H1 (cell line): ENCODE measurements at regions not wholly inside any gene's neighbourhood (a gene's known extent, or its start where the extent isn't known, plus 50 kb on each side); places are given as distances from the start of the nearest gene placed in this dataset.

Source experiments
- CTCF ChIA-PET: fragments of 300-600 bp; sonication (Branson Sonifier 250); formaldehyde crosslinking; loops from one replicate; lab custom pipeline; 2021; ENCODE audit not compliant: partially characterized antibody; lab: Charles Lee
- POLR2A ChIA-PET: fragments of 300-600 bp; sonication (Branson Sonifier 250); formaldehyde crosslinking; loops from one replicate; lab custom pipeline; 2021; ENCODE audit warnings: inconsistent platforms; ENCODE audit not compliant: partially characterized antibody; lab: Charles Lee
- DNase-seq, 2 experiments: peaks; one replicate each; pipeline versions ENCODE4 v3.0.0 to v3.0.0-alpha.2; 2010 to 2022; ENCODE audit warnings: low spot score in 2 of 2, low read depth in 1 of 2, mixed read lengths in 1 of 2
- FAIRE-seq: peaks from 2 replicates; lab custom pipeline; 2011; peaks lifted over from hg19 to GRCh38; lab: Jason Lieb, UNC
- H2AFZ ChIP-seq: 2 replicates; pipeline ENCODE4 v1.8.1; 2012; ENCODE audit warnings: low read length, inconsistent platforms
- H2AK5ac ChIP-seq: 2 replicates; pipeline ENCODE4 v1.6.1; 2013; ENCODE audit warnings: low read depth, low read length
- H2BK120ac ChIP-seq: replicated peaks from 2 replicates; pipeline ENCODE3; 2013; ENCODE audit warnings: low read depth, low read length, inconsistent platforms
- H2BK12ac ChIP-seq: 2 replicates; pipeline ENCODE4 v1.6.1; 2013; ENCODE audit warnings: low read depth, low read length
- H2BK15ac ChIP-seq: 2 replicates; pipeline ENCODE4 v1.6.1; 2013; ENCODE audit warnings: low read length
- H2BK20ac ChIP-seq: 2 replicates; pipeline ENCODE4 v1.6.1; 2013; ENCODE audit warnings: low read length
- H2BK5ac ChIP-seq: 2 replicates; pipeline ENCODE4 v1.6.1; 2013; ENCODE audit warnings: low read depth, low read length
- H3K14ac ChIP-seq: 2 replicates; pipeline ENCODE4 v1.6.1; 2013; ENCODE audit warnings: inconsistent platforms; ENCODE audit not compliant: insufficient read length
- H3K18ac ChIP-seq: 2 replicates; pipeline ENCODE4 v1.6.1; 2013; ENCODE audit warnings: low read length; ENCODE audit errors: extremely low read depth
- H3K23ac ChIP-seq: 2 replicates; pipeline ENCODE4 v1.6.1; 2013; ENCODE audit warnings: inconsistent platforms; ENCODE audit not compliant: insufficient read length
- H3K23me2 ChIP-seq: 2 replicates; pipeline ENCODE4 v1.6.1; 2013; ENCODE audit warnings: low read depth, low read length
- H3K27ac ChIP-seq: 2 replicates; pipeline ENCODE4 v1.6.1; 2011; ENCODE audit warnings: low read depth, low read length, inconsistent platforms
- H3K27me3 ChIP-seq, 4 experiments: replicated peaks in 1 of 4; 1 replicate in 1 of 4; 2 replicates in 3 of 4; pipeline versions ENCODE4 v1.6.1 to v1.8.1; 2011 to 2013; ENCODE audit warnings: low read length in 3 of 4, mild to moderate bottlenecking in 3 of 4, inconsistent platforms in 2 of 4, mixed read lengths in 2 of 4, moderate library complexity in 1 of 4; ENCODE audit not compliant: control insufficient read depth in 3 of 4, insufficient read depth in 3 of 4; ENCODE audit errors: extremely low read depth in 1 of 4
- H3K36me3 ChIP-seq, 4 experiments: 2 replicates each; pipeline versions ENCODE4 v1.6.1 to v1.8.1; 2011 to 2013; ENCODE audit warnings: mild to moderate bottlenecking in 4 of 4, low read length in 3 of 4, moderate library complexity in 2 of 4, control low read depth in 1 of 4, inconsistent platforms in 1 of 4; ENCODE audit not compliant: insufficient read depth in 4 of 4, control insufficient read depth in 2 of 4
- H3K4ac ChIP-seq: replicated peaks from 2 replicates; pipeline ENCODE3; 2013; ENCODE audit warnings: low read length, low read depth, mixed read lengths, inconsistent platforms; ENCODE audit not compliant: insufficient read length
- H3K4me1 ChIP-seq, 4 experiments: replicated peaks in 1 of 4; 1 replicate in 1 of 4; 2 replicates in 3 of 4; pipeline versions ENCODE4 v1.6.1 to v1.8.1; 2011 to 2013; ENCODE audit warnings: low read length in 3 of 4, inconsistent platforms in 2 of 4, mixed read lengths in 1 of 4; ENCODE audit not compliant: insufficient read depth in 4 of 4, control insufficient read depth in 3 of 4
- H3K4me2 ChIP-seq, 2 experiments: 2 replicates each; pipeline versions ENCODE4 v1.6.1 to v1.8.1; 2011 to 2013; ENCODE audit warnings: low read depth in 2 of 2, low read length in 2 of 2, control low read depth in 1 of 2, inconsistent platforms in 1 of 2, mild to moderate bottlenecking in 1 of 2; ENCODE audit not compliant: insufficient read depth in 1 of 2
- H3K4me3 ChIP-seq, 4 experiments: fragments of 200-600, 300-600 bp in 1 of 4; sonication (generic), shearing (Covaris generic), sonication (Bioruptor Twin) in 1 of 4; 2 replicates each; pipeline versions ENCODE4 v1.5.1 to v1.8.1; 2011 to 2016; ENCODE audit warnings: low read length in 4 of 4, low read depth in 3 of 4, control low read depth in 2 of 4, inconsistent platforms in 2 of 4, mild to moderate bottlenecking in 2 of 4, mixed read lengths in 1 of 4, moderate library complexity in 1 of 4; ENCODE audit not compliant: insufficient read depth in 2 of 4; ENCODE audit errors: extremely low read depth in 1 of 4
- H3K56ac ChIP-seq: replicated peaks from 2 replicates; pipeline ENCODE3; 2013; ENCODE audit warnings: low read depth, mild to moderate bottlenecking, mixed read lengths, low read length, inconsistent platforms; ENCODE audit not compliant: insufficient read length
- H3K79me1 ChIP-seq: 2 replicates; pipeline ENCODE4 v1.6.1; 2013; ENCODE audit warnings: low read depth, low read length, control low read depth
- H3K79me2 ChIP-seq, 2 experiments: 2 replicates each; pipeline versions ENCODE4 v1.6.1 to v1.8.1; 2012 to 2013; ENCODE audit warnings: low read length in 2 of 2, mild to moderate bottlenecking in 2 of 2, inconsistent platforms in 1 of 2; ENCODE audit not compliant: insufficient read depth in 2 of 2, control insufficient read depth in 1 of 2
- H3K9ac ChIP-seq, 4 experiments: replicated peaks in 1 of 4; 1 replicate in 1 of 4; 2 replicates in 3 of 4; pipeline versions ENCODE4 v1.6.1 to v1.8.1; 2011 to 2013; ENCODE audit warnings: low read depth in 3 of 4, low read length in 3 of 4, control low read depth in 2 of 4, mild to moderate bottlenecking in 2 of 4, moderate library complexity in 2 of 4, inconsistent platforms in 1 of 4; ENCODE audit errors: extremely low read depth in 1 of 4
- H3K9me3 ChIP-seq, 2 experiments: 2 replicates each; pipeline versions ENCODE4 v1.6.1 to v1.8.1; 2012 to 2013; ENCODE audit warnings: mild to moderate bottlenecking in 2 of 2, moderate library complexity in 2 of 2, control low read depth in 1 of 2, inconsistent platforms in 1 of 2, low read depth in 1 of 2, low read length in 1 of 2, mixed read lengths in 1 of 2; ENCODE audit not compliant: insufficient read depth in 2 of 2
- H4K20me1 ChIP-seq, 2 experiments: replicated peaks in 1 of 2; 2 replicates each; pipeline versions ENCODE3 to v1.8.1; 2011 to 2013; ENCODE audit warnings: inconsistent platforms in 2 of 2, low read length in 2 of 2, mild to moderate bottlenecking in 1 of 2; ENCODE audit not compliant: insufficient read depth in 2 of 2, control insufficient read depth in 1 of 2
- H4K5ac ChIP-seq: 2 replicates; pipeline ENCODE4 v1.6.1; 2013; ENCODE audit warnings: low read length, low read depth, mixed read lengths, inconsistent platforms; ENCODE audit not compliant: insufficient read length
- H4K8ac ChIP-seq: 2 replicates; pipeline ENCODE4 v1.8.0; 2013; ENCODE audit warnings: mild to moderate bottlenecking, moderate library complexity, low read length, inconsistent platforms; ENCODE audit not compliant: insufficient read depth; ENCODE audit errors: extremely low read depth
- H4K91ac ChIP-seq: replicated peaks from 2 replicates; pipeline ENCODE3; 2013; ENCODE audit warnings: low read length, mixed read lengths, inconsistent platforms; ENCODE audit not compliant: insufficient read length
- CEBPB ChIP-seq: IDR thresholded peaks from 2 replicates; pipeline ENCODE4 v1.6.1; 2012; ENCODE audit warnings: low read depth, low read length
- HDAC2 ChIP-seq, 2 experiments: fragments of 300-600 bp in 1 of 2; sonication (generic) in 1 of 2; IDR thresholded peaks; 2 replicates each; pipeline ENCODE4 v1.6.1; 2011 to 2012; ENCODE audit warnings: low read depth in 2 of 2, low read length in 2 of 2, mild to moderate bottlenecking in 2 of 2, moderate library complexity in 2 of 2, borderline replicate concordance in 1 of 2, inconsistent platforms in 1 of 2
- HDAC6 ChIP-seq: IDR thresholded peaks from one replicate; pipeline ENCODE4 v1.7.1; 2012; ENCODE audit warnings: low read depth, mild to moderate bottlenecking, inconsistent platforms, low read length, moderate library complexity
- KDM4A ChIP-seq: IDR thresholded peaks from one replicate; pipeline ENCODE4 v1.7.1; 2012; ENCODE audit warnings: low read depth, mild to moderate bottlenecking, moderate library complexity, low read length, inconsistent platforms; ENCODE audit not compliant: severe bottlenecking
- NANOG ChIP-seq: IDR thresholded peaks from 2 replicates; pipeline ENCODE4 v1.6.1; 2011; ENCODE audit warnings: low read length, low read depth, mild to moderate bottlenecking, inconsistent platforms; ENCODE audit not compliant: insufficient read depth, poor library complexity, severe bottlenecking
- POLR2A ChIP-seq, 2 experiments: IDR thresholded peaks; 1 replicate in 1 of 2; 2 replicates in 1 of 2; pipeline ENCODE4 v1.6.1; 2011; ENCODE audit warnings: low read depth in 2 of 2, low read length in 2 of 2, mild to moderate bottlenecking in 2 of 2; ENCODE audit errors: control extremely low read depth in 1 of 2
- POU5F1 ChIP-seq: IDR thresholded peaks from 2 replicates; pipeline ENCODE4 v1.6.1; 2011; ENCODE audit warnings: low read depth, mild to moderate bottlenecking, low read length, moderate library complexity
- RXRA ChIP-seq: IDR thresholded peaks from 2 replicates; pipeline ENCODE4 v1.6.1; 2011; ENCODE audit warnings: low read depth, mild to moderate bottlenecking, low read length, moderate library complexity; ENCODE audit not compliant: insufficient read depth
- SP2 ChIP-seq: IDR thresholded peaks from 2 replicates; pipeline ENCODE4 v1.6.1; 2012; ENCODE audit warnings: mild to moderate bottlenecking, low read length, inconsistent platforms
- TEAD4 ChIP-seq: IDR thresholded peaks from 2 replicates; pipeline ENCODE4 v1.6.1; 2012; ENCODE audit warnings: low read depth, low read length, inconsistent platforms, mixed read lengths
- WGBS, 2 experiments: shearing (Covaris generic) in 1 of 2; methylation state at CpG; one replicate each; pipeline versions ENCODE4 v1.1.6 to v1.1.7; 2013 to 2015; ENCODE audit warnings: low lambda C conversion rate in 2 of 2, mixed read lengths in 2 of 2, inconsistent platforms in 1 of 2, low coverage in 1 of 2, missing lambda C conversion rate in 1 of 2; ENCODE audit not compliant: insufficient replicate concordance in 2 of 2, insufficient coverage in 1 of 2, insufficient read length in 1 of 2; ENCODE audit errors: extremely low coverage in 1 of 2, missing lambda C conversion rate in 1 of 2; 5-methylcytosine and 5-hydroxymethylcytosine counted together

- DNase-seq (no peak), FAIRE-seq (no peak)
- Histone ChIP-seq H3K14ac (no peak overlapping the region), H2AK5ac (no peak overlapping the region), H3K9me3 (peaks cover 4 to 8% of the 10 kb centered on the region in 2 experiments; a peak in 2 of 4 replicates), H2BK12ac (no peak overlapping the region), H3K27ac (no peak overlapping the region), H3K4ac (no peak overlapping the region), H3K4me3 (no peak overlapping the region), H3K79me1 (no peaks in the 10 kb centered on the region), H3K27me3 (no peaks in the 10 kb centered on the region), H4K91ac (no peak overlapping the region), H3K79me2 (no peaks in the 10 kb centered on the region), H3K9ac (no peak overlapping the region), H2BK5ac (no peak overlapping the region), H3K36me3 (no peaks in the 10 kb centered on the region), H3K23me2 (no peaks in the 10 kb centered on the region), H3K18ac (no peak overlapping the region), H3K4me1 (no peaks in the 10 kb centered on the region), H3K56ac (no peak overlapping the region), H2BK120ac (no peak overlapping the region), H4K8ac (no peak overlapping the region), H2BK20ac (no peak overlapping the region), H3K23ac (no peak overlapping the region), H2AFZ (no peak overlapping the region), H4K5ac (no peak overlapping the region), H3K4me2 (no peak overlapping the region), H4K20me1 (no peaks in the 10 kb centered on the region), H2BK15ac (no peak overlapping the region)
- CTCF ChIA-PET, result no interaction called here
- TF ChIP-seq POU5F1 (no peak), TEAD4 (no peak), CEBPB (no peak), POLR2A (IDR thresholded peaks at IDR 0.05; ENCODE audit: control extremely low read depth in 1 of 2, low read depth in 2 of 2, low read length in 2 of 2) (no peak), HDAC2 (IDR thresholded peaks at IDR 0.05; ENCODE audit: borderline replicate concordance in 1 of 2, low read depth in 2 of 2, low read length in 2 of 2) (no peak), KDM4A (no peak), HDAC6 (no peak), RXRA (no peak), NANOG (no peak), SP2 (no peak)
- POLR2A ChIA-PET, result no interaction called here
- WGBS, 2 experiments, result 100% methylated on average over 13 of the region's 24 CpGs; no CpG with 5 or more reads in 1 of the 2 experiments
Observed at GRCh38 chr4:28827866-28828265, 1892.3 kb upstream of the PCDH7 start.
